ENCODE measurements at regions not wholly inside any gene's neighbourhood (a gene's known extent, or its start where the extent isn't known, plus 50 kb on each side); places are given as distances from the start of the nearest gene placed in this dataset.

GRCh38 chrX:39961441-39961840 lies 136.3 kb downstream of the BCOR start:
- H3K36me3 ChIP-seq (ENCODE audit: control insufficient read depth, insufficient read depth, low read length): no peaks in the 10 kb centered on the region
- no peaks in the 10 kb centered on the region for H3K9me3 ChIP-seq (ENCODE audit: control insufficient read depth, insufficient read depth, low read length)
- H3K4me1 ChIP-seq (ENCODE audit: control insufficient read depth, insufficient read depth, low read length): no peaks in the 10 kb centered on the region
- peaks cover 2% of the 10 kb centered on the region for H3K27me3 ChIP-seq (ENCODE audit: control insufficient read depth, insufficient read depth, low read length)
- H3K4me3 ChIP-seq (ENCODE audit: low read depth, low read length): no peak overlapping the region
- H3K9ac ChIP-seq (ENCODE audit: low read depth, low read length): no peak overlapping the region

GRCh38 chrX:39965051-39965573 lies 132.6 kb downstream of the BCOR start:
- Histone ChIP-seq H3K9me3 (ENCODE audit: control insufficient read depth, insufficient read depth, low read length) (no peaks in the 10 kb centered on the region), H3K36me3 (ENCODE audit: control insufficient read depth, insufficient read depth, low read length) (no peaks in the 10 kb centered on the region), H3K4me1 (ENCODE audit: control insufficient read depth, insufficient read depth, low read length) (peaks cover 10% of the 10 kb centered on the region), H3K27me3 (ENCODE audit: control insufficient read depth, insufficient read depth, low read length) (peaks cover 4% of the 10 kb centered on the region), H3K4me3 (ENCODE audit: low read depth, low read length) (no peak overlapping the region), H3K9ac (ENCODE audit: low read depth, low read length) (no peak overlapping the region)

GRCh38 chrX:39966176-39966575 lies 131.6 kb downstream of the BCOR start:
- Histone ChIP-seq H3K36me3 (ENCODE audit: control insufficient read depth, insufficient read depth, low read length) (no peaks in the 10 kb centered on the region), H3K27me3 (ENCODE audit: control insufficient read depth, insufficient read depth, low read length) (peaks cover 8% of the 10 kb centered on the region), H3K9me3 (ENCODE audit: control insufficient read depth, insufficient read depth, low read length) (no peaks in the 10 kb centered on the region), H3K4me1 (ENCODE audit: control insufficient read depth, insufficient read depth, low read length) (peaks cover 10% of the 10 kb centered on the region), H3K4me3 (ENCODE audit: low read depth, low read length) (no peak overlapping the region), H3K9ac (ENCODE audit: low read depth, low read length) (no peak overlapping the region)

- Histone ChIP-seq H3K27me3 (ENCODE audit: control insufficient read depth, insufficient read depth, low read length) (peaks cover 8% of the 10 kb centered on the region), H3K36me3 (ENCODE audit: control insufficient read depth, insufficient read depth, low read length) (no peaks in the 10 kb centered on the region), H3K4me3 (ENCODE audit: low read depth, low read length) (no peak overlapping the region), H3K9me3 (ENCODE audit: control insufficient read depth, insufficient read depth, low read length) (no peaks in the 10 kb centered on the region), H3K4me1 (ENCODE audit: control insufficient read depth, insufficient read depth, low read length) (peaks cover 10% of the 10 kb centered on the region), H3K9ac (ENCODE audit: low read depth, low read length) (no peak overlapping the region)
Observed at GRCh38 chrX:39967348-39967747, 130.4 kb downstream of the BCOR start.

GRCh38 chrX:39969099-39969818 lies 128.5 kb downstream of the BCOR start:
- no peaks in the 10 kb centered on the region for H3K36me3 ChIP-seq (ENCODE audit: control insufficient read depth, insufficient read depth, low read length)

GRCh38 chrX:39969819-39970504 lies 127.8 kb downstream of the BCOR start:
- Histone ChIP-seq H3K9me3 (ENCODE audit: control insufficient read depth, insufficient read depth, low read length) (no peaks in the 10 kb centered on the region), H3K4me3 (ENCODE audit: low read depth, low read length) (no peak overlapping the region), H3K36me3 (ENCODE audit: control insufficient read depth, insufficient read depth, low read length) (no peaks in the 10 kb centered on the region), H3K27me3 (ENCODE audit: control insufficient read depth, insufficient read depth, low read length) (peaks cover 8% of the 10 kb centered on the region), H3K4me1 (ENCODE audit: control insufficient read depth, insufficient read depth, low read length) (peaks cover 16% of the 10 kb centered on the region), H3K9ac (ENCODE audit: low read depth, low read length) (no peak overlapping the region)

More at GRCh38 chrX:39969099-39969818, 128.5 kb downstream of the BCOR start:
- peaks cover 10% of the 10 kb centered on the region for H3K4me1 ChIP-seq (ENCODE audit: control insufficient read depth, insufficient read depth, low read length)
- no peaks in the 10 kb centered on the region for H3K9me3 ChIP-seq (ENCODE audit: control insufficient read depth, insufficient read depth, low read length)
- peak overlapping the region; percentile 27 for H3K4me3 ChIP-seq (ENCODE audit: low read depth, low read length)
- H3K9ac ChIP-seq (ENCODE audit: low read depth, low read length): no peak overlapping the region
- H3K27me3 ChIP-seq (ENCODE audit: control insufficient read depth, insufficient read depth, low read length): peaks cover 8% of the 10 kb centered on the region

- H3K4me1 ChIP-seq (ENCODE audit: control insufficient read depth, insufficient read depth, low read length): peaks cover 20% of the 10 kb centered on the region
- no peak overlapping the region for H3K4me3 ChIP-seq (ENCODE audit: low read depth, low read length)
- H3K9ac ChIP-seq (ENCODE audit: low read depth, low read length): no peak overlapping the region
- peaks cover 6% of the 10 kb centered on the region for H3K27me3 ChIP-seq (ENCODE audit: control insufficient read depth, insufficient read depth, low read length)
- no peaks in the 10 kb centered on the region for H3K36me3 ChIP-seq (ENCODE audit: control insufficient read depth, insufficient read depth, low read length)
- no peaks in the 10 kb centered on the region for H3K9me3 ChIP-seq (ENCODE audit: control insufficient read depth, insufficient read depth, low read length)
Observed at GRCh38 chrX:39971760-39972159, 126.0 kb downstream of the BCOR start.

- Histone ChIP-seq H3K4me1 (ENCODE audit: control insufficient read depth, insufficient read depth, low read length) (peaks cover 18% of the 10 kb centered on the region), H3K4me3 (ENCODE audit: low read depth, low read length) (no peak overlapping the region), H3K36me3 (ENCODE audit: control insufficient read depth, insufficient read depth, low read length) (no peaks in the 10 kb centered on the region), H3K9ac (ENCODE audit: low read depth, low read length) (no peak overlapping the region), H3K27me3 (ENCODE audit: control insufficient read depth, insufficient read depth, low read length) (peaks cover 6% of the 10 kb centered on the region), H3K9me3 (ENCODE audit: control insufficient read depth, insufficient read depth, low read length) (no peaks in the 10 kb centered on the region)
Observed at GRCh38 chrX:39972340-39972739, 125.4 kb downstream of the BCOR start.

GRCh38 chrX:39973810-39974209 lies 123.9 kb downstream of the BCOR start:
- peaks cover 6% of the 10 kb centered on the region for H3K27me3 ChIP-seq (ENCODE audit: control insufficient read depth, insufficient read depth, low read length)
- no peaks in the 10 kb centered on the region for H3K36me3 ChIP-seq (ENCODE audit: control insufficient read depth, insufficient read depth, low read length)
- peaks cover 14% of the 10 kb centered on the region for H3K4me1 ChIP-seq (ENCODE audit: control insufficient read depth, insufficient read depth, low read length)
- H3K9me3 ChIP-seq (ENCODE audit: control insufficient read depth, insufficient read depth, low read length): no peaks in the 10 kb centered on the region
- H3K4me3 ChIP-seq (ENCODE audit: low read depth, low read length): no peak overlapping the region
- no peak overlapping the region for H3K9ac ChIP-seq (ENCODE audit: low read depth, low read length)

- no peak overlapping the region for H3K4me3 ChIP-seq (ENCODE audit: low read depth, low read length)
- peaks cover 6% of the 10 kb centered on the region for H3K27me3 ChIP-seq (ENCODE audit: control insufficient read depth, insufficient read depth, low read length)
- no peak overlapping the region for H3K9ac ChIP-seq (ENCODE audit: low read depth, low read length)
- no peaks in the 10 kb centered on the region for H3K36me3 ChIP-seq (ENCODE audit: control insufficient read depth, insufficient read depth, low read length)
- H3K4me1 ChIP-seq (ENCODE audit: control insufficient read depth, insufficient read depth, low read length): peaks cover 13% of the 10 kb centered on the region
- no peaks in the 10 kb centered on the region for H3K9me3 ChIP-seq (ENCODE audit: control insufficient read depth, insufficient read depth, low read length)
Observed at GRCh38 chrX:39974270-39974669, 123.5 kb downstream of the BCOR start.

- Histone ChIP-seq H3K4me3 (ENCODE audit: low read depth, low read length) (no peak overlapping the region), H3K27me3 (ENCODE audit: control insufficient read depth, insufficient read depth, low read length) (peaks cover 4% of the 10 kb centered on the region), H3K4me1 (ENCODE audit: control insufficient read depth, insufficient read depth, low read length) (peaks cover 10% of the 10 kb centered on the region), H3K36me3 (ENCODE audit: control insufficient read depth, insufficient read depth, low read length) (no peaks in the 10 kb centered on the region), H3K9me3 (ENCODE audit: control insufficient read depth, insufficient read depth, low read length) (no peaks in the 10 kb centered on the region), H3K9ac (ENCODE audit: low read depth, low read length) (no peak overlapping the region)
Observed at GRCh38 chrX:39975101-39975925, 122.4 kb downstream of the BCOR start.
